IgD-negative memory B cell (primary cell): ENCODE measurements at regions not wholly inside any gene's neighbourhood (a gene's known extent, or its start where the extent isn't known, plus 50 kb on each side); places are given as distances from the start of the nearest gene placed in this dataset.

Experiments
- H3K27ac Mint-ChIP-seq, 3 donors: one replicate each; pipeline ENCODE4 v1.8.0; 2020 to 2022; ENCODE audit warnings: mild to moderate bottlenecking in 3 of 3, mixed read lengths in 3 of 3, moderate library complexity in 1 of 3
- H3K27me3 Mint-ChIP-seq: one replicate; pipeline ENCODE4 v1.8.0; 2021; ENCODE audit warnings: mixed read lengths
- H3K36me3 Mint-ChIP-seq: one replicate; pipeline ENCODE4 v1.8.0; 2020; ENCODE audit warnings: mild to moderate bottlenecking, mixed read lengths
- H3K4me1 Mint-ChIP-seq, 3 donors: one replicate each; pipeline ENCODE4 v1.8.0; 2020 to 2022; ENCODE audit warnings: mixed read lengths in 3 of 3, mild to moderate bottlenecking in 1 of 3
- H3K4me3 Mint-ChIP-seq, 4 donors: one replicate each; pipeline ENCODE4 v1.8.0; 2020 to 2022; ENCODE audit warnings: mild to moderate bottlenecking in 4 of 4, mixed read lengths in 4 of 4, moderate library complexity in 3 of 4
- H3K9me3 Mint-ChIP-seq, 3 donors: one replicate each; pipeline ENCODE4 v1.8.0; 2020 to 2021; ENCODE audit warnings: mixed read lengths in 3 of 3, mild to moderate bottlenecking in 1 of 3

- H3K27me3 Mint-ChIP-seq, result no peaks in the 10 kb centered on the region
- H3K4me1 Mint-ChIP-seq, result no peaks in the 10 kb centered on the region
- no peak overlapping the region for H3K27ac Mint-ChIP-seq
- no peak overlapping the region for H3K4me3 Mint-ChIP-seq
- peaks cover 4 to 12% (median 8%) of the 10 kb centered on the region in 3 donors for H3K9me3 Mint-ChIP-seq
- H3K36me3 Mint-ChIP-seq, result no peaks in the 10 kb centered on the region
These were observed 188.6 kb upstream of the PPARGC1A start for GRCh38 chr4:24078347-24078962.

- Mint-ChIP-seq H3K9me3 (peaks cover 4 to 12% (median 8%) of the 10 kb centered on the region in 3 donors), H3K27ac (no peak overlapping the region), H3K4me1 (no peaks in the 10 kb centered on the region), H3K27me3 (no peaks in the 10 kb centered on the region), H3K4me3 (no peak overlapping the region), H3K36me3 (no peaks in the 10 kb centered on the region)
These were observed 187.0 kb upstream of the PPARGC1A start for GRCh38 chr4:24076811-24077210.

GRCh38 chr4:24073948-24074347, 184.1 kb upstream of the PPARGC1A start:
- H3K4me1 Mint-ChIP-seq, result no peaks in the 10 kb centered on the region
- no peak overlapping the region for H3K4me3 Mint-ChIP-seq
- H3K9me3 Mint-ChIP-seq, result peaks cover 4 to 8% (median 7%) of the 10 kb centered on the region in 3 donors
- H3K27ac Mint-ChIP-seq, result no peak overlapping the region
- H3K36me3 Mint-ChIP-seq, result peaks cover 2% of the 10 kb centered on the region
- no peaks in the 10 kb centered on the region for H3K27me3 Mint-ChIP-seq

GRCh38 chr4:24071612-24072372, 181.9 kb upstream of the PPARGC1A start:
- Mint-ChIP-seq H3K36me3 (peaks cover 2% of the 10 kb centered on the region), H3K27me3 (no peaks in the 10 kb centered on the region), H3K27ac (no peak overlapping the region), H3K9me3 (peaks cover 2 to 8% (median 7%) of the 10 kb centered on the region in 3 donors), H3K4me3 (no peak overlapping the region), H3K4me1 (no peaks in the 10 kb centered on the region)

- H3K4me1 Mint-ChIP-seq, result no peaks in the 10 kb centered on the region
- peaks cover 0 to 2% (median 0%) of the 10 kb centered on the region in 3 donors for H3K9me3 Mint-ChIP-seq
- no peak overlapping the region for H3K4me3 Mint-ChIP-seq
- peaks cover 2% of the 10 kb centered on the region for H3K36me3 Mint-ChIP-seq
- no peaks in the 10 kb centered on the region for H3K27me3 Mint-ChIP-seq
- no peak overlapping the region for H3K27ac Mint-ChIP-seq
These were observed 180.3 kb upstream of the PPARGC1A start for GRCh38 chr4:24070117-24070516.

GRCh38 chr4:24067367-24068193, 177.7 kb upstream of the PPARGC1A start:
- H3K27me3 Mint-ChIP-seq, result no peaks in the 10 kb centered on the region
- H3K27ac Mint-ChIP-seq, result no peak overlapping the region
- no peaks in the 10 kb centered on the region for H3K4me1 Mint-ChIP-seq
- no peak overlapping the region for H3K4me3 Mint-ChIP-seq
- peaks cover 0 to 2% (median 1%) of the 10 kb centered on the region in 3 donors for H3K9me3 Mint-ChIP-seq
- peaks cover 2% of the 10 kb centered on the region for H3K36me3 Mint-ChIP-seq

- Mint-ChIP-seq H3K9me3 (peaks cover 1 to 5% (median 3%) of the 10 kb centered on the region in 3 donors), H3K27me3 (no peaks in the 10 kb centered on the region), H3K27ac (no peak overlapping the region), H3K4me3 (no peak overlapping the region), H3K36me3 (peaks cover 2% of the 10 kb centered on the region), H3K4me1 (no peaks in the 10 kb centered on the region)
These were observed 176.1 kb upstream of the PPARGC1A start for GRCh38 chr4:24065974-24066373.

- Mint-ChIP-seq H3K27me3 (no peaks in the 10 kb centered on the region), H3K36me3 (no peaks in the 10 kb centered on the region), H3K9me3 (peaks cover 1 to 5% (median 3%) of the 10 kb centered on the region in 3 donors), H3K4me1 (no peaks in the 10 kb centered on the region), H3K4me3 (no peak overlapping the region), H3K27ac (no peak overlapping the region)
These were observed 173.9 kb upstream of the PPARGC1A start for GRCh38 chr4:24063731-24064130.

GRCh38 chr4:24060932-24061331, 171.1 kb upstream of the PPARGC1A start:
- H3K9me3 Mint-ChIP-seq, result peaks cover 1 to 14% (median 4%) of the 10 kb centered on the region in 3 donors
- H3K36me3 Mint-ChIP-seq, result no peaks in the 10 kb centered on the region
- no peaks in the 10 kb centered on the region for H3K27me3 Mint-ChIP-seq
- H3K4me1 Mint-ChIP-seq, result no peaks in the 10 kb centered on the region
- H3K27ac Mint-ChIP-seq, result no peak overlapping the region
- H3K4me3 Mint-ChIP-seq, result no peak overlapping the region

- H3K27me3 Mint-ChIP-seq, result no peaks in the 10 kb centered on the region
- H3K9me3 Mint-ChIP-seq, result peaks cover 1 to 14% (median 3%) of the 10 kb centered on the region in 3 donors
- H3K27ac Mint-ChIP-seq, result no peak overlapping the region
- no peaks in the 10 kb centered on the region for H3K36me3 Mint-ChIP-seq
- H3K4me3 Mint-ChIP-seq, result no peak overlapping the region
- H3K4me1 Mint-ChIP-seq, result no peaks in the 10 kb centered on the region
These were observed 170.0 kb upstream of the PPARGC1A start for GRCh38 chr4:24059839-24060238.

GRCh38 chr4:24057915-24058559, 168.2 kb upstream of the PPARGC1A start:
- Mint-ChIP-seq H3K9me3 (peaks cover 0 to 14% (median 4%) of the 10 kb centered on the region in 3 donors), H3K36me3 (no peaks in the 10 kb centered on the region), H3K4me3 (peak overlapping the region in 1 of 4 donors; percentile 11), H3K27ac (peak overlapping the region in 2 of 3 donors; percentile 6 to 20), H3K27me3 (no peaks in the 10 kb centered on the region), H3K4me1 (no peaks in the 10 kb centered on the region)

- Mint-ChIP-seq H3K36me3 (no peaks in the 10 kb centered on the region), H3K4me3 (no peak overlapping the region), H3K9me3 (peaks cover 1 to 11% (median 4%) of the 10 kb centered on the region in 3 donors), H3K27ac (no peak overlapping the region), H3K4me1 (no peaks in the 10 kb centered on the region), H3K27me3 (no peaks in the 10 kb centered on the region)
These were observed 166.4 kb upstream of the PPARGC1A start for GRCh38 chr4:24056289-24056688.

- Mint-ChIP-seq H3K36me3 (no peaks in the 10 kb centered on the region), H3K4me3 (no peak overlapping the region), H3K9me3 (peaks cover 1 to 11% (median 4%) of the 10 kb centered on the region in 3 donors), H3K4me1 (no peaks in the 10 kb centered on the region), H3K27ac (no peak overlapping the region), H3K27me3 (no peaks in the 10 kb centered on the region)
These were observed 165.8 kb upstream of the PPARGC1A start for GRCh38 chr4:24055623-24056022.

- H3K27me3 Mint-ChIP-seq, result no peaks in the 10 kb centered on the region
- no peaks in the 10 kb centered on the region for H3K4me1 Mint-ChIP-seq
- H3K27ac Mint-ChIP-seq, result no peak overlapping the region
- no peak overlapping the region for H3K4me3 Mint-ChIP-seq
- H3K36me3 Mint-ChIP-seq, result no peaks in the 10 kb centered on the region
- H3K9me3 Mint-ChIP-seq, result peaks cover 1 to 11% (median 6%) of the 10 kb centered on the region in 3 donors
These were observed 165.1 kb upstream of the PPARGC1A start for GRCh38 chr4:24054910-24055309.

GRCh38 chr4:24053934-24054333, 164.1 kb upstream of the PPARGC1A start:
- H3K36me3 Mint-ChIP-seq, result no peaks in the 10 kb centered on the region
- H3K27ac Mint-ChIP-seq, result no peak overlapping the region
- no peaks in the 10 kb centered on the region for H3K27me3 Mint-ChIP-seq
- no peaks in the 10 kb centered on the region for H3K4me1 Mint-ChIP-seq
- peaks cover 1 to 11% (median 6%) of the 10 kb centered on the region in 3 donors for H3K9me3 Mint-ChIP-seq
- H3K4me3 Mint-ChIP-seq, result no peak overlapping the region
